HG02798 (cell line): ENCODE measurements at regions not wholly inside any gene's neighbourhood (a gene's known extent, or its start where the extent isn't known, plus 50 kb on each side); places are given as distances from the start of the nearest gene placed in this dataset.
"Not testable (repeated sequence)": the region's sequence is repeated elsewhere in the genome, so short reads cannot be mapped to it uniquely, and the experiment has no call there.

Experiments
- ATAC-seq: cut with Tn5 transposase; IDR thresholded peaks from one replicate; pipeline ENCODE4 v1.9.1; 2021; ENCODE audit warnings: mild to moderate bottlenecking; ENCODE audit not compliant: unreplicated experiment, poor library complexity

- no peak for ATAC-seq
Measured at GRCh38 chr1:189992856-189993255, 484.8 kb downstream of the BRINP3 start.

- ATAC-seq: no peak
Measured at GRCh38 chr1:190000365-190000872, 477.2 kb downstream of the BRINP3 start.

GRCh38 chr1:190001187-190001586 lies 476.5 kb downstream of the BRINP3 start:
- ATAC-seq: no peak

GRCh38 chr1:190003376-190003775 lies 474.3 kb downstream of the BRINP3 start:
- ATAC-seq: no peak

GRCh38 chr1:190011585-190011984 lies 466.1 kb downstream of the BRINP3 start:
- ATAC-seq: no peak

GRCh38 chr1:190019151-190019550 lies 458.5 kb downstream of the BRINP3 start:
- ATAC-seq: not testable (repeated sequence)

- ATAC-seq: no peak
Measured at GRCh38 chr1:190019717-190020116, 457.9 kb downstream of the BRINP3 start.

GRCh38 chr1:190022709-190023108 lies 455.0 kb downstream of the BRINP3 start:
- peak; percentile 43 for ATAC-seq

GRCh38 chr1:190029441-190029840 lies 448.2 kb downstream of the BRINP3 start:
- no peak for ATAC-seq

GRCh38 chr1:190043655-190044054 lies 434.0 kb downstream of the BRINP3 start:
- ATAC-seq: no peak

GRCh38 chr1:190046231-190046630 lies 431.4 kb downstream of the BRINP3 start:
- ATAC-seq: no peak
